ENCODE measurements at regions not wholly inside any gene's neighbourhood (a gene's known extent, or its start where the extent isn't known, plus 50 kb on each side); places are given as distances from the start of the nearest gene placed in this dataset.

- peak; percentile 51 for DNase-seq (ENCODE audit: low spot score)
Measured at GRCh38 chr2:204012072-204012653, 75.6 kb downstream of the ICOS start.

GRCh38 chr2:204015118-204015843 lies 78.7 kb downstream of the ICOS start:
- no peak for DNase-seq (ENCODE audit: low spot score)

- no peak for DNase-seq (ENCODE audit: low spot score)
Measured at GRCh38 chr2:204018717-204019116, 82.2 kb downstream of the ICOS start.

- DNase-seq (ENCODE audit: low spot score) = no peak
Measured at GRCh38 chr2:204019572-204020501, 83.3 kb downstream of the ICOS start.

GRCh38 chr2:204021290-204022081 lies 84.9 kb downstream of the ICOS start:
- DNase-seq (ENCODE audit: low spot score) = no peak

GRCh38 chr2:204022550-204022949 lies 86.0 kb downstream of the ICOS start:
- no peak for DNase-seq (ENCODE audit: low spot score)

GRCh38 chr2:204023088-204023487 lies 86.5 kb downstream of the ICOS start:
- DNase-seq (ENCODE audit: low spot score) = no peak

GRCh38 chr2:204024503-204024902 lies 87.9 kb downstream of the ICOS start:
- peak; percentile 37 for DNase-seq (ENCODE audit: low spot score)

GRCh38 chr2:204024906-204025475 lies 88.4 kb downstream of the ICOS start:
- DNase-seq (ENCODE audit: low spot score) = no peak

GRCh38 chr2:204026294-204026693 lies 89.7 kb downstream of the ICOS start:
- no peak for DNase-seq (ENCODE audit: low spot score)

GRCh38 chr2:204027091-204027490 lies 90.5 kb downstream of the ICOS start:
- DNase-seq (ENCODE audit: low spot score) = no peak

- DNase-seq (ENCODE audit: low spot score) = no peak
Measured at GRCh38 chr2:204030322-204030721, 93.8 kb downstream of the ICOS start.

- no peak for DNase-seq (ENCODE audit: low spot score)
Measured at GRCh38 chr2:204031056-204031455, 94.5 kb downstream of the ICOS start.

- no peak for DNase-seq (ENCODE audit: low spot score)
Measured at GRCh38 chr2:204032301-204032700, 95.7 kb downstream of the ICOS start.

GRCh38 chr2:204033611-204034495 lies 97.3 kb downstream of the ICOS start:
- no peak for DNase-seq (ENCODE audit: low spot score)

- DNase-seq (ENCODE audit: low spot score) = no peak
Measured at GRCh38 chr2:204036706-204037105, 100.1 kb downstream of the ICOS start.

GRCh38 chr2:204037286-204037685 lies 100.7 kb downstream of the ICOS start:
- DNase-seq (ENCODE audit: low spot score) = no peak

- no peak for DNase-seq (ENCODE audit: low spot score)
Measured at GRCh38 chr2:204039298-204039838, 102.8 kb downstream of the ICOS start.

- DNase-seq (ENCODE audit: low spot score) = no peak
Measured at GRCh38 chr2:204040016-204040415, 103.5 kb downstream of the ICOS start.

GRCh38 chr2:204042401-204042800 lies 105.8 kb downstream of the ICOS start:
- no peak for DNase-seq (ENCODE audit: low spot score)
